Activated naive CD8-positive, alpha-beta T cell treated with anti-CD3 and anti-CD28 coated beads, Interleukin-2, amount 50 U/mL, for 16 hours (primary cell): ENCODE measurements at regions not wholly inside any gene's neighbourhood (a gene's known extent, or its start where the extent isn't known, plus 50 kb on each side); places are given as distances from the start of the nearest gene placed in this dataset.
"Not testable (repeated sequence)": the region's sequence is repeated elsewhere in the genome, so short reads cannot be mapped to it uniquely, and the experiment has no call there.

Source experiments
- DNase-seq: peaks from one replicate; pipeline ENCODE4 v3.0.0-alpha.2; 2020; ENCODE audit warnings: low read depth, low spot score

- DNase-seq, result no peak
Observed at GRCh38 chr4:20196476-20196875, 55.2 kb upstream of the SLIT2 start.

- no peak for DNase-seq
Observed at GRCh38 chr4:20195071-20195885, 56.4 kb upstream of the SLIT2 start.

GRCh38 chr4:20194123-20195013, 57.3 kb upstream of the SLIT2 start:
- no peak for DNase-seq

GRCh38 chr4:20193141-20193936, 58.4 kb upstream of the SLIT2 start:
- DNase-seq, result no peak

GRCh38 chr4:20192736-20193135, 59.0 kb upstream of the SLIT2 start:
- no peak for DNase-seq

- no peak for DNase-seq
Observed at GRCh38 chr4:20185103-20185502, 66.6 kb upstream of the SLIT2 start.

GRCh38 chr4:20183131-20183530, 68.6 kb upstream of the SLIT2 start:
- DNase-seq, result not testable (repeated sequence)

- no peak for DNase-seq
Observed at GRCh38 chr4:20181926-20182325, 69.8 kb upstream of the SLIT2 start.

GRCh38 chr4:20180509-20180908, 71.2 kb upstream of the SLIT2 start:
- DNase-seq, result no peak

- DNase-seq, result no peak
Observed at GRCh38 chr4:20178902-20179576, 72.7 kb upstream of the SLIT2 start.

- DNase-seq, result no peak
Observed at GRCh38 chr4:20176881-20177280, 74.8 kb upstream of the SLIT2 start.

GRCh38 chr4:20172070-20172760, 79.5 kb upstream of the SLIT2 start:
- no peak for DNase-seq

GRCh38 chr4:20166544-20166943, 85.2 kb upstream of the SLIT2 start:
- no peak for DNase-seq

- DNase-seq, result no peak
Observed at GRCh38 chr4:20159516-20159915, 92.2 kb upstream of the SLIT2 start.

GRCh38 chr4:20158195-20158594, 93.5 kb upstream of the SLIT2 start:
- no peak for DNase-seq

- no peak for DNase-seq
Observed at GRCh38 chr4:20151436-20151835, 100.3 kb upstream of the SLIT2 start.

- not testable (repeated sequence) for DNase-seq
Observed at GRCh38 chr4:20149143-20149542, 102.6 kb upstream of the SLIT2 start.

GRCh38 chr4:20137176-20137575, 114.5 kb upstream of the SLIT2 start:
- no peak for DNase-seq

GRCh38 chr4:20127626-20128025, 124.1 kb upstream of the SLIT2 start:
- DNase-seq, result no peak

- no peak for DNase-seq
Observed at GRCh38 chr4:20126906-20127305, 124.8 kb upstream of the SLIT2 start.
